Activated T-helper 1 cell treated with anti-CD3 and anti-CD28 coated beads, Interleukin-12 subunit alpha, Interleukin-12 subunit beta, Interleukin-2, Interleukin-4 antibody, amounts not matched to agents 30 ng/mL and 10 ng/mL and 1 ng/mL, durations not matched to agents 14 hours and 24 hours and 36 hours (primary cell): ENCODE measurements at regions not wholly inside any gene's neighbourhood (a gene's known extent, or its start where the extent isn't known, plus 50 kb on each side); places are given as distances from the start of the nearest gene placed in this dataset.
"Not testable (repeated sequence)": the region's sequence is repeated elsewhere in the genome, so short reads cannot be mapped to it uniquely, and the experiment has no call there.

Experiments used
- DNase-seq: peaks from one replicate; pipeline ENCODE4 v3.0.0; 2021; ENCODE audit warnings: low spot score
- H3K27ac Mint-ChIP-seq: one replicate; pipeline ENCODE4 v1.8.0; 2021; ENCODE audit warnings: mild to moderate bottlenecking, mixed read lengths
- H3K27me3 Mint-ChIP-seq: one replicate; pipeline ENCODE4 v1.8.0; 2022; ENCODE audit warnings: mild to moderate bottlenecking, moderate library complexity, mixed read lengths; ENCODE audit not compliant: insufficient read depth
- H3K36me3 Mint-ChIP-seq: one replicate; pipeline ENCODE4 v1.8.0; 2021; ENCODE audit warnings: low read depth, mixed read lengths
- H3K4me1 Mint-ChIP-seq: one replicate; pipeline ENCODE4 v1.8.0; 2021; ENCODE audit warnings: low read depth, mixed read lengths
- H3K4me3 Mint-ChIP-seq: one replicate; pipeline ENCODE4 v1.8.0; 2021; ENCODE audit warnings: mild to moderate bottlenecking, moderate library complexity, mixed read lengths
- H3K9me3 Mint-ChIP-seq: one replicate; pipeline ENCODE4 v1.8.0; 2021; ENCODE audit warnings: mixed read lengths
- intact Hi-C: fragments of 100-400 bp; cut with micrococcal nuclease; formaldehyde crosslinking; loops from one replicate; pipeline ENCODE4 v1.15.1; 2024

DNA sequence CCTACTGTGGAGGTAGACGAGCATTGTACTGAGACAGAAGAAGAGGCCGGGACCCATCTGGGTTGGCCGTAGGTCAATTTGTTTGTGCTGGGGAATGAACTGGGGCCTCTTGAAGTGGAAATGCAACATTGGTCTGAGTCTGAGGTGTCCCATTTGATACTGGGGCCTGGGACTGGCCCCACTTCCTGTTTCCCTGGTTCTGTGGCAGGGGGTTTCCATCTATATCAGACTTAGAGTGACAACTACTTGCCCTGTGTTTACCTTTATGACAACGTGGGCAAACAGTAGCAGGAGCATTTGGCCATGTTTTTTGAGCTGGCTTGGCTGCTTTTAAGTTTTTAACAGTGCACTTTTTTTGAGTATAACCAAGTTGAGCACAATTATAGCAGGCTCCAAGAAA lies 146.1 kb upstream of the NLGN4Y start:
- H3K27me3 Mint-ChIP-seq = peaks cover 2% of the 10 kb centered on the region
- no peak for DNase-seq
- intact Hi-C loops = no loop called here
- no peaks in the 10 kb centered on the region for H3K36me3 Mint-ChIP-seq
- H3K4me1 Mint-ChIP-seq = no peaks in the 10 kb centered on the region
- no peaks in the 10 kb centered on the region for H3K9me3 Mint-ChIP-seq
- no peak overlapping the region for H3K4me3 Mint-ChIP-seq
- H3K27ac Mint-ChIP-seq = no peak overlapping the region

DNA sequence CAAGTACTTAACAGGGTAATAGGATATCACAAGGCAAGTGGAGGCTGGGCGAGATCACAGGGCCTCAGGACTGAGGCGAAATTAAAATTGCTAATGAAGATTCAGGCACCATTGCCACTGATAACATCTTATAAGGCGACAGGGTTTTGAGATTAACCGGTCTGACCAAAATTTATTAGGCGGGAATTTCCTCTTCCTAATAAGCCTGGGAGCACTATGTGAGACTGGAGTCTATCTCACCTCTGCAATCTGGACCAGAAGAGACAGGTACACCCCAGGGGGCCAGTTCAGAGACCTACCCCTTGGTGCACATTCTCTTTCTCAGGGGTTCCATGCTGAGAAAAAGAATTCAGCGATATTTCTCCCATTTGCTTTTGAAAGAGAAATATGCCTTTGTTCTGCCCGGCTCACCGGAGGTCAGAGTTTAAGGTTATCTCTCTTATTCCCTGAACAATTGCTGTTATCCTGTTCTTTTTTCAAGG lies 113.7 kb upstream of the NLGN4Y start:
- H3K4me3 Mint-ChIP-seq, H3K9me3 Mint-ChIP-seq, DNase-seq, H3K36me3 Mint-ChIP-seq, intact Hi-C loops, H3K4me1 Mint-ChIP-seq, H3K27ac Mint-ChIP-seq, H3K27me3 Mint-ChIP-seq: not testable (repeated sequence)

DNA sequence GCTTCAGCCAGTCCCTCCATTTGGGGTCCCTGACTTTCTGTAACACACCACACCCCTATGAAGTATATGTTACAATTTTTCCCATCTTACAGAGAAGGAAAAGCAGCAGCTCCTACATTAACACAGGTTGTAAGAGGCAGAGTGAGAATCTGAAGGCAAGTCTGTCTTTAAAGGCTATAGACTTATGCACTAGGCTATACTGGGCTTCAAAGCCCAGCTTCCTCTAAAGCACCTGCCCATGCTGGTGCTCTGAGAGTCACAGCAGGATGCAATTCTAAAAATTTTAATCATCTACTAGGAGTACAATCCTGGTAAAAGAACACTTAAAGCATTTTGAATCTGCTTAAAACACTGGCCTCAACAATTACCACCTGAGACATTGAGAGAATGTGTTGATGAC lies 113.0 kb upstream of the NLGN4Y start:
- Mint-ChIP-seq H3K4me1 (no peaks in the 10 kb centered on the region), H3K4me3 (no peak overlapping the region), H3K36me3 (no peaks in the 10 kb centered on the region), H3K27ac (no peak overlapping the region), H3K27me3 (peaks cover 5% of the 10 kb centered on the region), H3K9me3 (peaks cover 3% of the 10 kb centered on the region)
- intact Hi-C loops = no loop called here
- no peak for DNase-seq

DNA sequence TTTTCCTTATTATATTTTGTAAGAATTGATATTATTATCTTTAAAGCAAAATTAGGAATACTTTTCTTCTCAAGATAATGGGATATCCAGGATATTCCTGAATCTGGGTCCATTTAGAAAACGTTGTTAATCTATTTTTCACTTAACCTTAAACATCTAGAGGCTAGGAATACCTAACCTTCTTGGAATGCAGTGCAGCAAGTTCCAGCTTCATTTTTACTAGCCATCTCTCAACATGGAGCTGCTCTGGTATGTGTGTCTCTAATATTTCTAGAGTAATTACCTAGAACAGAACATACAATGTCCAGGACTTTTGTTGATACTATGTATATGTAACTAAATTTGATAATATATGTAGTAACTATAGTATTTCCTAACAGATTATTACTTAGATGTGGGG lies 87.8 kb upstream of the NLGN4Y start:
- Mint-ChIP-seq H3K4me3 (no peak overlapping the region), H3K27ac (no peak overlapping the region), H3K9me3 (no peaks in the 10 kb centered on the region), H3K36me3 (no peaks in the 10 kb centered on the region), H3K4me1 (no peaks in the 10 kb centered on the region), H3K27me3 (no peaks in the 10 kb centered on the region)
- no peak for DNase-seq
- intact Hi-C loops = no loop called here

DNA sequence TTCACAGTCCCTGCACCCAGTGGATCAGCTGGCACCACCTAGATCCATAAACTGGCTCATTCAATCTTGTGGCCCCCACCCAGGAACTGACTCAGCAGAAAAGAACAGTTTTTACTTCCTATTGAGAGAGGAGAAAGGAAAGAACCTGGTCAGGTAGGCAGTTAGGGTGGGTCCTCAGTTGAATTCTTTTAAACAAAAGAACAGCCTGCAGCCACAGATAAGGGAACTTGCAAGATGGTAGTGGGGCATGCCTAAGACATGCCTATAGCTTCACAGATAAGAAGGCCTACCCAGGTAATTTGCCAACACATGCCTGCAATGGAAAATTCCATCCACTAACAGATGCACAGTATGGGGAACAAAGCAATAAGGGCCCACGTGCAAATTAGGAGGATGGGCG lies 86.7 kb upstream of the NLGN4Y start:
- Mint-ChIP-seq H3K36me3 (no peaks in the 10 kb centered on the region), H3K27ac (no peak overlapping the region), H3K4me1 (no peaks in the 10 kb centered on the region), H3K9me3 (no peaks in the 10 kb centered on the region), H3K4me3 (no peak overlapping the region), H3K27me3 (no peaks in the 10 kb centered on the region)
- intact Hi-C loops = no loop called here
- no peak for DNase-seq

DNA sequence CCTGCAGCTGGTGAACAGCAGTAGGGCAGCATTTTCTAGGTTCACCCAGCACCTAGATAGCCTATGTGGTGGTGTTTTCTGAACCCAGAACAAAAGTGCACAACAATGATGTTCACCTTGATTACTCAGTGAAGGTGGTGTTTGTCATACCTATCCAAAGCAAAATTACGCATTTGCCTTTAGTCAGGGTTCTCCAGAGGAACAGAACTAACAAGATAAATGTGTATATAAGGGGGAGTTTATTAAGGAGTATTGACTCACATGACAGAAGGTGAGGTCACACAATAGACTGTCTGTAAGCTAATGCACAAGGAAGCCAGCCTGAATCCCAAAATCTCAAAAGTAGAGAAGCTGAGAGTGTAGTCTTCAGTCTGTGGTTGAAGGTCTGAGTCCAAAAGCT lies 85.9 kb upstream of the NLGN4Y start:
- H3K9me3 Mint-ChIP-seq = no peaks in the 10 kb centered on the region
- intact Hi-C loops = no loop called here
- no peaks in the 10 kb centered on the region for H3K36me3 Mint-ChIP-seq
- no peak overlapping the region for H3K27ac Mint-ChIP-seq
- H3K4me3 Mint-ChIP-seq = no peak overlapping the region
- no peak for DNase-seq
- no peaks in the 10 kb centered on the region for H3K27me3 Mint-ChIP-seq
- no peaks in the 10 kb centered on the region for H3K4me1 Mint-ChIP-seq

DNA sequence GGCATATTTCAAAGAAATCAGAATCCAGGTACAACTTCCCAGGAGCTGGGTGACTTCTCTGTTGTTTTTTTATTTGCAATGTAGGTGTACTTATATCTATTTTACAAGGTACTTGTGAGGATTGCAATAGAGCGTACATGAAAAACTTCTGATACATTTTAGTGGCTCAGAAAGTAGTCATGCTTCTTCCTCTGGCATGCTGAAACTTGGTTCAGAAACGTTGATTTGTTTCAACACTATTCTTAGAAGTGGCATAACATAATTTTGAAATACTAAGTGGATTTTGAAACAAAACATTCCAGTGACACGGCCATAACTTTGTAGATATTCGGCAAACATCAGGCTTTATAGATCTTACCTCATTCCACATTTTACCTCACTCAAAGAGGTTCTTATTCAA lies 79.8 kb upstream of the NLGN4Y start:
- Mint-ChIP-seq H3K36me3 (no peaks in the 10 kb centered on the region), H3K4me1 (no peaks in the 10 kb centered on the region), H3K27me3 (no peaks in the 10 kb centered on the region), H3K4me3 (no peak overlapping the region), H3K27ac (no peak overlapping the region), H3K9me3 (no peaks in the 10 kb centered on the region)
- intact Hi-C loops = no loop called here
- DNase-seq = no peak

DNA sequence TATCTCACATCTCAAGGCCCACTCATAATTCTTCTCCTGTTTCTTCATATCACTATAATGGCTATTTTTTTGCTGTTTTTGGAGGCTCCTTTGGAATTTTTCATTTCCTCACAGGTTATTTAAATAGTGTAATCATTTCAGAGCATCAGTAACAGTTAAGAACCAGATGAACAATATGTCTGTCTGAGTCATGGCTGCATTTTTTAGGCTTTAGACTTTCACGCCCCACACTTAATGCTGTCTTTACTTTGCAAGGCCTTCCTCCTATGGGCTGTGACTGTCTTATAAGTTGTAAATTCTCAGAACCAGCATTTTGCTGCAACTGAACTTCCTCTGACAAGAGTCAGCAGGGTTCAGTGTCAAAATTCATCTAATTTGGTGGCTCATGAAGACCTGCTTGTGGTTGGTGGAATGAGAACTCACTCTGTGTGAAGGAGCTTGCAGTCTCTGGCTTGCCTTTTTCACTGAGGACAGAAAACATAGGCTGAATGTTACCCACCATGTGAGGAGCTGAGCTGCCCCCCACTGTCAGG lies 56.1 kb upstream of the NLGN4Y start:
- intact Hi-C loops = no loop called here
- H3K27ac Mint-ChIP-seq = no peak overlapping the region
- no peak for DNase-seq
- no peaks in the 10 kb centered on the region for H3K9me3 Mint-ChIP-seq
- no peaks in the 10 kb centered on the region for H3K4me1 Mint-ChIP-seq
- H3K36me3 Mint-ChIP-seq = no peaks in the 10 kb centered on the region
- H3K4me3 Mint-ChIP-seq = no peak overlapping the region
- no peaks in the 10 kb centered on the region for H3K27me3 Mint-ChIP-seq

DNA sequence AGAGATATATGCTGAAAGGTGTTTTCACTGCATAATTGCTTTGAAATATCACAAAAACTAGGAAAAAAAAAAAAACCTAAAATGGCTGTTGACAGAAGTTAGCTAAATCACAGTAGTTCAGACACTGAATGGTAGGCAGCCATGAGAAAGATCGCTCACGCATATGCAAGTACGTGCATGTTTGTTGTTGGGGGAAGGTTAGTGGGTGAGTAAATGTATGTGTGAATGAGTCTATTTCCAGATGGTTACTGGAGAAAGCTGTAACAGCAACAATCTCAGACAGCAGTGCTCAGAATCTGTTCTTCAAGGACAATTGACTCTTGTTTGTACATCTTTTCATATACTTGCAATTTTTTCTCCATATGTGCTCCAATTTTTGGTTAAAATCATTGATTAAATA lies 51.9 kb upstream of the NLGN4Y start:
- no peaks in the 10 kb centered on the region for H3K27me3 Mint-ChIP-seq
- no peaks in the 10 kb centered on the region for H3K36me3 Mint-ChIP-seq
- no peak overlapping the region for H3K27ac Mint-ChIP-seq
- H3K4me3 Mint-ChIP-seq = no peak overlapping the region
- no peaks in the 10 kb centered on the region for H3K4me1 Mint-ChIP-seq
- no peak for DNase-seq
- intact Hi-C loops = no loop called here
- no peaks in the 10 kb centered on the region for H3K9me3 Mint-ChIP-seq

DNA sequence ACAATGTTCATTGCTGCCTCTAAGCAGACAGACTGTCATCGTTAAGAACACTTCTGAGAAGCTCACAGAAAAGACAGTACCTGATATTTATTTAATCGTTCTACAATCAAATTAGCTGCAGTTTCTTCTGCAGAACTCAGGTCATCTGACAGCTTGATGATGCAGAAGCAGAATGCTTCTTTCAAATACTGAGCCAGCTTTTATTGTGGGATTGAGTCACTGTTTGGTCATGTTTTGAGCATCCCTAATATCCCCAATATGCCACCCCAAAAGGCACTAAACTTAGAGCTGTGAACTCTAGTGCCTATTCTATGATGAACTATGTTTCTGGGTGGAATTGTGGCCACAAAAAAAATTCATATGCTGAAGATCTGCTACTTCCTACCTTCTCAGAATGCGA lies 51.0 kb upstream of the NLGN4Y start:
- Mint-ChIP-seq H3K4me1 (no peaks in the 10 kb centered on the region), H3K27ac (no peak overlapping the region), H3K9me3 (no peaks in the 10 kb centered on the region), H3K4me3 (no peak overlapping the region), H3K27me3 (no peaks in the 10 kb centered on the region), H3K36me3 (no peaks in the 10 kb centered on the region)
- DNase-seq = no peak
- intact Hi-C loops = no loop called here
